ENCODE measurements at regions not wholly inside any gene's neighbourhood (a gene's known extent, or its start where the extent isn't known, plus 50 kb on each side); places are given as distances from the start of the nearest gene placed in this dataset.
A peak's percentile ranks its signal among the peaks of the same experiment; 100 is the strongest.

- ATAC-seq: no peak
- DNase-seq: peak; percentile 49
- TF ChIP-seq CTCF (IDR thresholded peaks at IDR 0.05): no peak
- Histone ChIP-seq H3K36me3 (no peaks in the 10 kb centered on the region), H3K9me3 (no peaks in the 10 kb centered on the region), H3K4me3 (no peak overlapping the region), H3K27me3 (peaks cover 15% of the 10 kb centered on the region), H3K4me1 (no peaks in the 10 kb centered on the region), H3K27ac (no peak overlapping the region)
- intact Hi-C loops (cut with DNase I): no loop called here
These were observed 135.1 kb downstream of the ACTL8 start for GRCh38 chr1:17890056-17890814.

GRCh38 chr1:17890815-17891191 is 135.7 kb downstream of the ACTL8 start:
- no peak for TF ChIP-seq CTCF (IDR thresholded peaks at IDR 0.05)
- Histone ChIP-seq H3K27ac (no peak overlapping the region), H3K27me3 (peaks cover 15% of the 10 kb centered on the region), H3K36me3 (no peaks in the 10 kb centered on the region), H3K9me3 (no peaks in the 10 kb centered on the region), H3K4me3 (no peak overlapping the region), H3K4me1 (no peaks in the 10 kb centered on the region)
- DNase-seq (peak; percentile 23), ATAC-seq (no peak)
- intact Hi-C loops (cut with DNase I): no loop called here

- TF ChIP-seq CTCF (IDR thresholded peaks at IDR 0.05): no peak
- ATAC-seq (no peak), DNase-seq (peak; percentile 48)
- Histone ChIP-seq H3K27me3 (peaks cover 15% of the 10 kb centered on the region), H3K36me3 (no peaks in the 10 kb centered on the region), H3K4me1 (no peaks in the 10 kb centered on the region), H3K27ac (no peak overlapping the region), H3K9me3 (no peaks in the 10 kb centered on the region), H3K4me3 (no peak overlapping the region)
- intact Hi-C loops (cut with DNase I): no loop called here
These were observed 136.3 kb downstream of the ACTL8 start for GRCh38 chr1:17891205-17892110.

- TF ChIP-seq CTCF (IDR thresholded peaks at IDR 0.05): no peak
- H3K27me3 ChIP-seq: peaks cover 9% of the 10 kb centered on the region
- H3K9me3 ChIP-seq: no peaks in the 10 kb centered on the region
- ATAC-seq (peak; percentile 20), DNase-seq (peak; percentile 62)
- intact Hi-C loops (cut with DNase I): no loop called here
- H3K4me3 ChIP-seq: no peak overlapping the region
- no peaks in the 10 kb centered on the region for H3K36me3 ChIP-seq
- no peaks in the 10 kb centered on the region for H3K4me1 ChIP-seq
- no peak overlapping the region for H3K27ac ChIP-seq
These were observed 137.1 kb downstream of the ACTL8 start for GRCh38 chr1:17892225-17892624.

GRCh38 chr1:17892851-17893250 is 137.7 kb downstream of the ACTL8 start:
- Histone ChIP-seq H3K4me3 (no peak overlapping the region), H3K9me3 (no peaks in the 10 kb centered on the region), H3K27ac (no peak overlapping the region), H3K4me1 (no peaks in the 10 kb centered on the region), H3K27me3 (peaks cover 5% of the 10 kb centered on the region), H3K36me3 (no peaks in the 10 kb centered on the region)
- peak; percentile 11 for DNase-seq
- intact Hi-C loops (cut with DNase I): no loop called here
- TF ChIP-seq CTCF (IDR thresholded peaks at IDR 0.05): no peak
- ATAC-seq: no peak
